GM19035 (cell line): ENCODE measurements at regions not wholly inside any gene's neighbourhood (a gene's known extent, or its start where the extent isn't known, plus 50 kb on each side); places are given as distances from the start of the nearest gene placed in this dataset.
"Not testable (repeated sequence)": the region's sequence is repeated elsewhere in the genome, so short reads cannot be mapped to it uniquely, and the experiment has no call there.

Source experiments
- ATAC-seq: cut with Tn5 transposase; IDR thresholded peaks from one replicate; pipeline ENCODE4 v1.9.1; 2021; ENCODE audit not compliant: unreplicated experiment

DNA sequence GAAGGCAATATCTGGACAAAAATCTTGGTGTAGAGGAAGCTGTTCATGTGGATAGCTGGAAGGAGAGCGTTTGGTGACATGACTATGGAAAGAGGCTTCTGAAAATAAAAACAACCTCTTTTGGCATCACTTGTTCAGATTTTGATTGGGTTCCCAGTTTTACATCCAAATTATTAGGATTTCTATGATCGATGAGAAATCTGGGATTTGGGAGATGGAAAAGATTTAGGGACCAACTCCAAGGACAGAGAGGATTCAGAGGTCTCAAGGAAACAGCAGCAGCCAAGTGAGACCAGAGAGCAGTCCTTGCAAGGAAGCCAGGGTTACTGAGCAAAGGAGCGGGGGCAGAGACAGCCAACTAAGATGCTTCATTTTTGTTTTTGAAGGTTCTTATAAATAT lies 441.7 kb downstream of the TRIB2 start:
- ATAC-seq, result no peak

DNA sequence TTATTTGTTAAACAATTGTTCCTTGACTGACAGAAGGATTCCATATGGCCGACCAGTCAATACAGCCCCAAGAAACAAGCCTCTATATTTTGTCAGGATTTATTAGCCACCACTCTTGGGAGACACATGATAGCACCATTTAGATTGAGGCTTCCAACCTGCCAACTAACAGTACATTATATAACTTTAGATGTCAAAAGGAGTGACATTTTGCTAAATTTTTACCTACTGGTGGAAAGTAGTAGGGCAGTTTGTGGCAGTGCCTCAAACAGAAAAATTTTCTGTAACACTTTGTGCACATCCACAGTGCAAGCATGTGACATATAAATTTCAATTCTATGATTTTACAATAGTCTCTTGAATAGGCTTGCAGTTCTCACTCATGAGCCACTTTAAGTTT lies 464.0 kb downstream of the TRIB2 start:
- no peak for ATAC-seq

DNA sequence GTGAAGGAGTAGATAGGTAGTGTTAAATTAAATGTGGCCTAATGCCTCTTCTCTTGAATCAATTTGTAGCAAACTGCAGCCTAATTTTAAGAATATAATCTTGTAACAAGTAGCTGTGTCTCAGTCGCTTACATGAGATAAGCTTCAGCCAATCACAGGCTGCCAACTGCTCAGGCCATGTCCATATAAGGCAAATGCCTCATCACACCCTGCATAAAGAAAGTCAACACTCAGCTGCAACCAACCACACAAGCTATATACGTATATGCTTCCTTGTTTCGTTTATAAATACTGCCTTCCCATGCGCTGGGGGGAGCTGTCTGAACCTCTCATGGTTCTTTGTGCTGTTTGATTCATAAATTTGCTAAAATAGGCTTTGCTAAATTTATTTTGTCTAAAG lies 476.3 kb downstream of the TRIB2 start:
- peak; percentile 82 for ATAC-seq

DNA sequence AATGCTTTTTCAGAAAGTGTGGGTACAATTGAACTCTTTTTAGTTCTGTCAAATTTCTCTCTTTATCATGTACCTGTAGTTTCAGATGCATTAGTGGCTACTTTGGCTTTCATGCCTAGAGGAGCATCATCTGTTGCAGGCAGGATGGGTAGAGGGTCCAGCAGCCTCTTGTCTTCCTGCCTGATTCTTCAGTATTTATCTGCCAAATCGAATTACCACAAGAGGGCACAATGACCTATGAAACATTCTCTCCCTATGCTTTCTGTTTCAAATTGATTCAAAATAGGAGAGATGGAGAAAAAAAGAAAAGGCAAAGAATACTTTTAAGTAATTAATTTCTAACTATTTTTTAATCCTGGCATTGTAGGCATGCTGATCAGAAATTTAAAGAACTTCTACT lies 477.2 kb downstream of the TRIB2 start:
- peak; percentile 80 for ATAC-seq

DNA sequence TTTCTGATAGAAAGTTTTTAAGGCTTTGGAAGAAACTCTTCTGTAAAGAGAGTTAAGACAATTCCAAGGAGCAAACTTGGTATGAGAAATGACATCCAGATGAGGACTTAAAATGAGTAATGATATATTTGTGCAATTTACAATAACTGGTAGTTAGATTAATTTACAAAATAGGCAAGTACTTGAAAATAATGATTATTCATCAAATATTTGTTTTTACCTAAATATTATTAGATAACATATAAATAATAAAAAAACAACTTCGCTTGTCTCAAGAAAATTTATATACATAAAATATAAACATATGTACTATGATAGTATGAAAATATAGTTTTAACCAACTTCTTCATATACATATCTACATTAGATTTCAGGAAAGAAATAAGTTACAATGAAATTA lies 478.5 kb downstream of the TRIB2 start:
- no peak for ATAC-seq

DNA sequence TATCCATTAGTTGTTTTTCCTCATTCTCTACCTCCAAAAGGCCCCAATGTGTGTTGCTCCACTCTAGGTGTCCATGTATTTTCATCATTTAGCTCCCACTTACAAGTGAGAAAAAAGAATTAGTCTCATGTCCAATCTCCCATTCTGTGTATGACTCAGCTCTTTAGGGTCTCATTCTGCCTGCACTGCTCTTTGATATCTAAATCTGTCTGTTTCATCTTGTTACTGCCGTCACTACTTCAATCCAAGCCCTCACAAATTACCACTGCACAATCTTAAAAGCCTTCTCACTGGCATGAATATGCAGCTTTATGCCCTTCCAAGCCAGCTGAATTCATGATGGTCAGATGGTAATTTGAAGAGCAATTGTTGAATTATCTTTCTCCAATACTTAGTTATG lies 480.5 kb downstream of the TRIB2 start:
- ATAC-seq, result no peak

DNA sequence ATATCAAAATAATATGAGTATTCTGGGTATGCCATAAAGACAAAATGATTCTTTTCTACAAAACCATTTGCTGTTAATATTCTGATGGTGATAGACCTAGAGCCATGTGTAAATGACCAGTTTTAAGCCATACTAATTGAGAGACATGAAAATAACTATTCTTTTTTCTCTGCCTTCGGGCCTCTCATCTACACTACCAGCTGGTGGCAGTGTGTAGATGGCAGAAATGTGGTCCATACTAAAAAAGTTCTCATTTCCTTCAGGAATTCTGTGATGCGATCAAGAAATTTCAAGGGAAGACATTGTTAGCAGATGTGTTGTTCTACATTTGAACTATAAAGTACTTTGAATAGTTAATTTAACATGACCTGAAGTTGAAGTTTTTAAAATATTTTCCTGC lies 485.2 kb downstream of the TRIB2 start:
- no peak for ATAC-seq

DNA sequence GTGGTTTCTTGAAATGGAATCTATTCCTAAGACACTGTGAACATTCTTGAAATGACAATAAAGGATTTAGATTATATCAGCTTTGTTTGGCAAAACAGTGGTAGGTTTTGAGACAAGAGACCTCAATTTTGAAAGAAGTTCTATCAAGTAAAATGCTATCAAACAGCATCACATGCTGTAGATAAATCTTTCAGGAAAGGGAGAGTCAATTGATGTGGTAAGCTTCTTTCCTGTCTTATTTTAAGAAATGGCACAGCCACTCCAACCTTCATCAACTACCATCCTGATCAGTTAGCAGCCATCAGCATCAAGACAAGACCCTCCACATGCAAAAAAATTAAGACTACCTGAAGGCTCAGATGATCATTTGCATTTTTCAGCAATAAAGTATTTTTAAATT lies 495.4 kb downstream of the TRIB2 start:
- ATAC-seq, result no peak

DNA sequence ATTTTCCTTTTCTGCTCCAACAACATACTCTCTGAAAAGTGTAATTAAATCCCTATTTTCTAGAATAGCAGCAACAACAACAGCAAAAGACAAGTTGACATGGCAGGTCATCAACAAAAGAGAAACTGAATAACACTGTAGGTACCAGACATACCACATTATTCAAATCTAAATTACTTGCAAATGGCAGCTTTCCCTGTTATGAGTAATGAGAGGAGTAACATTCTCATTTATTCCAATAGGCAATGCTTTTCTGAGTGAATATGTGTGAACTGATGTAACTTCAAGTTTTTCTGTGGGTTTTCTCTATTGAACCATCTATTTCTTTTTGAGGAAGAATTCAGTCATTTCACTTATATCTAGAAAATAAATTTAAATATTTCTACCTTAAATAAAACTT lies 501.5 kb downstream of the TRIB2 start:
- no peak for ATAC-seq

DNA sequence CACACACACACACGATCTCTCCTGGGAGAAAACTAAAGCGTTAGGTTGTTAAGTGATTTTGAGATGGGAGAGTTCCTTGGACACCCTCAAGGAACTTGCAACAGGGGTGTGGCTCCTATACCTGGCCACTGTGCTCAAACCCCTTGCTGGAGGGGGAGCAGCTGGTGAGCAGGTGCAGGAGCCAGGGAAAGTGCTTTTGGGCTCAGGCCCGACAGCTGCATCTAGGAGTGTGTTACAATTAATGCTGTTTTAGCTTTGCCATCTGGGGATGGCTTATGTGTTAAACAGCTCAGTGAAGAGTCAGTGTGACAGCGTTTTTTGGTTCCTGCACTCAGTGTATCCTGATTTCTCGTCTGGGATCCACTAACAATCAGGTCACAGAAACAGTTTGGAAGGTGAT lies 510.8 kb downstream of the TRIB2 start:
- ATAC-seq, result no peak

DNA sequence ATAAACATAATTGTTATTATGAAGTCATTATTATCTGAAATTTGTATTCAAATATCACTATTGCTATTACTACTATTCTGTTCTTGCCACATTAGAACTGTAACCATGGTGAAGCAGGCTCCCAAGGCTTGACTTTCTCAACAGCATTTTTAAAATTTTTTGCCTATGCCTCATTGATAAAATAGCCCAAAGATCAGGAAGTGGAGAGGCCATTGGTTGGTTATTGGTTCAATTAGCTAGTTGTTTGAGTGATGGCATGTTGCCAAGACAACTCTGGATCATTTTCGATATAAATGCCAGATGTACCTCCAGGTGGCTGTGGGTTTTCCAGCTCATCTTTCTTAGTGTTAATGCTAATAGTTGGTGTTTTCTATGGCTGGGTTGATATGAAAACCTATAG lies 513.5 kb downstream of the TRIB2 start:
- ATAC-seq, result no peak

DNA sequence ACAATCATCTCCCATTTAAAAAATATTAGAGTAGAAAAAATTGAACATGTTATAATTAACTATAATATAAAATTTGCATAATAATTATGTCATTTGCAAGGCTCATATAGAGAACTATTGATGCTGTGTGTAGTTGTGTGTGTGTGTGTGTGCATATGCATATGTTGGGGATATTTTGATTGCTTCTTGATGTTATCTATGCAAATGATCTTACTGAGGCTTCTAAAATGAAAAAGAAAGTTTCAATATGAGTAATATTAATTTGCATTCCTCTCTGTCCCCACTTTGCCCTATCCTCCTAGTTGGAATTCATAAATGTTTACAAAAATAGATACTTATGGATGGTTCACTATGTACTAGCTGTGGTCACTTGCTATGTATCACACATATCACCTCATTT lies 523.3 kb downstream of the TRIB2 start:
- no peak for ATAC-seq

DNA sequence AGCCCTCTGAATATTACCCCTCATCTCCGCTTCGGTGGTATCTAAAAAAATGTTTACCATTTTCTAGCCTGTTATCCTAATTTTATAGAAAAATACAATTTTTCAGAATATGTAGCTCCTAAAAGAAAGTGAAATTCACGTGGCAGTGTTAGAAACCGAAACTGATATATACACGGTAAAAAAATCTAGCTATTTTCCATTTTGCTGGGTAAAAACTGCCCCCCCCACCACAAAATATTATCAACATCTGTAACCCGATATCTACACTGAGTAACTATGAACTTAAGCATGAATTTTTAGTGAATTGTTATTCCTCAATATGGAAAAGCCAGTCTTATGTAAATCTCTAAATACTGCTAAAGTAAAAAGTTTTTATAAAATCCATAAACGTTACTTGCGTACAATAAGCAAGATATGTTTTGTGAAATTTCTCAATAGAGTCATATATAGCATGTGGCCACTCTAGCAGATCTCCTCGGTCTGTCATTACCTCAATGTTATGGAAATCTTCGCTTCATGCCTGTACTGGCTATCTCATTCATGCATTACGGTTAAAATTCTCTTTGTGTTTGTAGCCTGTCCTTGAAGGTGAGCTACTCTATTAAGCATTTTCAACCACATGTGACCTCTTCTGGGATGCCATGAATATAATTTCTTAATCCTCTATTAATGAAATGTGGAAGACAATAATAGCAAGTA lies 524.2 kb downstream of the TRIB2 start:
- ATAC-seq, result peak; percentile 48

DNA sequence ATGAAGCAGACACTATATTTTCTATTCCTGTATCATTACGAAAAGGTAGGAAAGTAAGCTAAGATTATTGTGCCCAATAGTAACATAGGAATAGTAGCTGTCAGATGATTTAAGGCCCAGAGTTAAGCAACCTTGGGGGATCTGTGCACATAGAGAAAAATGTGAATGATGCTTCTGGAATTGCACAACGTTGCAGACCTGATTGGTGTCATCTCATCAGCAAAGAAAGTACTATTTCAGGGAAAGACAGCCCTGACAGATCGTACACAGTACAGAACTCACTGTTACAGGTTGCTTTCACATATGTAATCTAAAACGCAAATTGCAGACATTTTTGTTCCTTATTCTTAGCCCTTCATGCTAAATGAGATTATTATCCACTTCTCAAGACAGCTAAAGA lies 535.9 kb downstream of the TRIB2 start:
- no peak for ATAC-seq

DNA sequence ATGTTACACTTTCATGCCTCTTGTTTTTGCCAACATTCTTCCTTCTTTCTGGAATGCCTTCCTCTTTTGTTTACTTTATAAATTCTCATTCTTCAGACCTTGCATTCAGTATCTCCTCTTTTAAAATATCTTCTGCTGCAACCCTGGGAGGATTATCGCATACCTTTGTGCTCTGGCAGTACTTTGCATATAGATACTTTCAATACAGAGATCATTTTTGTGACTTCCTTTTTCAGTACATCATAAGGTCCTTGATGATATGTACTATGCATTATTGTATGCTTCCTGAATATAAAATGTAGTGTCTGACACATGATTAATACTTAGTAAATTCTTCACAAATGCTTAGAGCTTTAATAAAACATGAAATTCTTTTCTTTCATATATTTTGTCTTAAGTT lies 538.7 kb downstream of the TRIB2 start:
- no peak for ATAC-seq

DNA sequence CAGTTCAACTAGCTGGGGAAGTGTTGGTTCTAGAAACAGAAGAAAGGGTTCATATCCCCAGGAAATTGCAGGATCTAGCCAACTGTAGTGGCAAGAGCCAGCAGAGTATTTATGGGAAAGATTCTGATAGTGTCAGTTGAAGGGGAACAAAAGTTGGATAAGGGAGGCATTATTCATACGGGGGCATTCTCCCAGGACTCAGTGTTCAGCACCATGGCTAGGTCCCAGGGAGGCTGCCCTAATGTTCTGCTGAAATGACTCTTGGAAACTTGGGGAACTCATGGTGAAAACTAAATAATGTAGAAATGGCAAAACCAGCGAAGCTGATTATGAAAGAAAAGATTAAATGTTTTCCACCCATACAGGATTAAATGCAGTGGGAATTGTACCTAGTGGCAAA lies 543.7 kb downstream of the TRIB2 start:
- no peak for ATAC-seq

DNA sequence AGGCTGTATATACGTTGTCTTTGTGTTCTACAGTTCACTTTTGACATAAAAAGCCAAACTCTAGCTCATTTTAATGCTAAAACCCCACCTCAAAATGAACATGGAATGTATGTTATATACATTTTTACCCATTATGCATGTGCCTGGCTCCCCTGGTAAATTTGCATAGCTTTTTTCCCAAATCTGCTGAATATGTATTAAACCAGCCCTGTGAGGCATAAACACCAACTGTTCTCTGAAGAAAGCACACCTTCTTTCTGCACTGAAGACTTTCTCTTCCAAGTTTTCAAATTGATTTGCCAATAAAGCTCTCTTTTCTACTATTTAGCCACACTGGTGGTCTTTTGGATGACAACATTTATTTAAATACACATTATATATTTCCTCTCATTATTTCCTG lies 549.4 kb downstream of the TRIB2 start:
- ATAC-seq, result no peak

DNA sequence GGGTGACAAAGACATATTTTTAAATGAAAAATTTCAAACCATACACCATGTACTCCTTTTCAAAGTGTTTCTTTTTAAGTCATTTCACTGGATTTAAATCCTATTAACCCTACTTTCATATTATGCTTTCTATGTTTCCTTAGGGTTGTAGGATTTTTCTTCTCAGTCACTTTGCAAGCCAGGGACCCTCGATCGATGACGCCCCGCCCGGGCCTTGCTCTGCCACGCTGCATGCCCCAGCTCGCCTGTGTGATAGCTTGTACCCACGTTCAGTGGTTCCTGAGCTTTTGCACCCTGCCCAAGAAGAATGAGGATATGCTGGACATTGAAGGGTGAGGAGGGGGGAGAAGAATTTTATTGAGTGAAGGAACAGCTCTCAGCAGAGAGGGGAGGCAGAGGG lies 568.0 kb downstream of the TRIB2 start:
- ATAC-seq, result no peak

DNA sequence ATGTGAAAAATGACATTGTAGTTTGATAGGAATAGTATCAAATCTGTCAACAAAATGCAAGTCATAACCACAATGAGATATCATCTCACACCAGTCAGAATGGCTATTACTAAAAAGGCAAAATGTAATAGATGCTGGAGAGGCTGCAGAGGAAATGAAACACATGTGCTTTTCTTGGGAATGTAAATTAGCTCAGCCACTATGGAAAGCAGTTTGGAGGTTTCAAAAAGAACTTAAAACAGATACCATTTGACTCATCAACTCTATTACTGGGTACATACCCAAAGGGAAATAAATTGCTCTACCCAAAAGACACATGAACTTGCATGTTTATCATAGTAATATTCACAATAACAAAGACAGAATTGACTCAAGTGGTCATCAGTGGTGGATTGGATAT lies 572.6 kb downstream of the TRIB2 start:
- no peak for ATAC-seq

DNA sequence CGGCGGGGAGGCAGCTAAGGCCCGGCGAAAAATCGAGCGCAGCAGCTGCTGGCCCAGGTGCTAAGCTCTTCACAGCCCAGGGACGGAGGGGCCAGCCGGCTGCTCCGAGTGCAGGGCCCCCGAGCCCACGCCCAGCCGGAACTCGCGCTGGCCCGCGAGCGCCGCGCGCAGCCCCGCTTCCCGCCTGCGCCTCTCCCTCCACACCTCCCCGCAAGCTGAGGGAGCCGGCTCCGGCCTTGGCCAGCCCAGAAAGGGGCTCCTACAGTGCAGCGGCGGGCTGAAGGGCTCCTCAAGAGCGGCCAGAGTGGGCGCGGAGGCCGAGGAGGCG lies 591.7 kb downstream of the TRIB2 start:
- ATAC-seq, result not testable (repeated sequence)

DNA sequence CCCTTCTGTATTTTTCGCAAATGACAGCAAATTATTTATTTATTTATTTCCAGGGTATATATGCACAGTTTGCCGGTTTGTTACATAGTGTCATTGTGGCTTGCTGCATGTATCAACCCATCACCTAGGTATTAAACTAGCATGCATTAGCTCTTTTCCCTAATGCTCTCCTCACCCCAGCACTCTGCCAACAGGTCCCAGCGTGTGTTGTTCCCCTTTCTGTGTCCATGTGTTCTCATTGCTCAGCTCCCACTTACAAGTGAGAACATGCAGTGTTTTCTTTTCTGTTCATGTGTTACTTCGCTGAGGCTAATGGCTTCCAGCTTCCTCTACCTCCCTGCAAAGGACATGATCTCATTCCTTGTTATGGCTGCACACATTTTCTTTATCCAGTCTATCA lies 592.3 kb downstream of the TRIB2 start:
- ATAC-seq, result no peak

DNA sequence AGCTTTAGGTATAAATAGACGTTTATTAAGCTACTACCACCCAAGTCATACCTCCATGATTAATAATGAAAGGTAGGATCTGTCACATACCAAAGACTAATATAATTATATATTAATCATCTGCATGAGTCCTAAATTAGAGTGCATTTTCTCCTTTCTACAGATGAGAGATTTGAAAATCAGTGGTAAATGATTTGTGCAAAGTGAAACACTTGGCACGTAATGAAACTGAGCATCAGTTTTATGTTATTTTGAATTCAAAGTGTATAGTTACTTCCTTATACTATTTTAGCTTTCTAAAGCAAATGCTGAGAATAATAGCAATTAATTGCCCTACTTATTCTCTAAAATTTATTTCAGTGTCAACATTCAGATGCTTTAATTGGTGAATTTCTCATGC lies 615.3 kb downstream of the TRIB2 start:
- no peak for ATAC-seq

DNA sequence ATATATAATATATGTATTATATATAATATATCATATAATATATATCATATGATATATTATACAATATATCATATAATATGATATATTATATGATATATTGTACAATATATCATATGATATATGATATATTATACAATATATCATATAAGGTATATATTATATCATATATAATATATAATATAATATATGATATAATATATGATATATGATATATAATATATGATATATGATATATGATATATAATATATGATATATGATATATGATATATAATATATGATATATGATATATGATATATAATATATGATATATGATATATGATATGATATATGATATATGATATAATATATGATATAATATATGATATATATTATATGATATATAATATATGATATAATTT lies 617.3 kb downstream of the TRIB2 start:
- not testable (repeated sequence) for ATAC-seq

DNA sequence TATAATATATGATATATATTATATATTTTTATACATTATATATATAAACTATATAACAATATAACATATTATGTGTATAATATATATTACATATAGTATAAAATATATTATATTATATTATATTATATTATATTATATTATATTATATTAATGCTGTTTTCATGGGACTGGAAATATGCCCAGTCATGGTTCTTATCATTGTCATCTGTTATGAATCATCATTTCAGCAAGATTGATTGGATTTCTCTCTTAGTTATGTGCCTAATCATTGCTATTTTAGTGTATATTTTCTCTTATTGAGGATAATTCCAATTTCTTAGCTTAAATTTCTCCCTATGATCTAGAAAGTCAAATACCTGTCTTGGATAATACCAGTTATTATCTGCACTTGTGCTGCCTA lies 617.8 kb downstream of the TRIB2 start:
- ATAC-seq, result no peak
